ENCODE measurements at regions not wholly inside any gene's neighbourhood (a gene's known extent, or its start where the extent isn't known, plus 50 kb on each side); places are given as distances from the start of the nearest gene placed in this dataset.

DNA sequence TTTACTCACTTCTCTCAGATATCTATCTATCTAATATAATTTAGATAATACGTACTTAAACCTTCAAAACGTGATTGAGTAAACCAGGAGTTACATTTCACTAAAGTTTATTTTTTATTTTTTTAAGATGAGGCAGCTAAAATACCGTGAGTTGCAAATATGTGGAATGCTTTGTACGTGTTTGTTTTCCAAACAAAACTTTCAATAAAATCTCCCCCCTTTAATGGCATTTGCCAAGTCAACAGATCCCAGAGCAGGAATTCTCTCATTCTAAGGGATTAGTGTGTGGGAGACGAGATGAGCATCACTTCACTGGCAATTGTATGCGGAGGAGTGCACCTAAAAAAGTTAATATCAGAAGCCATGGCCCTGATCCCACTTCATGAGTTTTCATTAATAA lies 53.7 kb upstream of the MAGI2 start (continued):
- TF ChIP-seq, protein P1, sequence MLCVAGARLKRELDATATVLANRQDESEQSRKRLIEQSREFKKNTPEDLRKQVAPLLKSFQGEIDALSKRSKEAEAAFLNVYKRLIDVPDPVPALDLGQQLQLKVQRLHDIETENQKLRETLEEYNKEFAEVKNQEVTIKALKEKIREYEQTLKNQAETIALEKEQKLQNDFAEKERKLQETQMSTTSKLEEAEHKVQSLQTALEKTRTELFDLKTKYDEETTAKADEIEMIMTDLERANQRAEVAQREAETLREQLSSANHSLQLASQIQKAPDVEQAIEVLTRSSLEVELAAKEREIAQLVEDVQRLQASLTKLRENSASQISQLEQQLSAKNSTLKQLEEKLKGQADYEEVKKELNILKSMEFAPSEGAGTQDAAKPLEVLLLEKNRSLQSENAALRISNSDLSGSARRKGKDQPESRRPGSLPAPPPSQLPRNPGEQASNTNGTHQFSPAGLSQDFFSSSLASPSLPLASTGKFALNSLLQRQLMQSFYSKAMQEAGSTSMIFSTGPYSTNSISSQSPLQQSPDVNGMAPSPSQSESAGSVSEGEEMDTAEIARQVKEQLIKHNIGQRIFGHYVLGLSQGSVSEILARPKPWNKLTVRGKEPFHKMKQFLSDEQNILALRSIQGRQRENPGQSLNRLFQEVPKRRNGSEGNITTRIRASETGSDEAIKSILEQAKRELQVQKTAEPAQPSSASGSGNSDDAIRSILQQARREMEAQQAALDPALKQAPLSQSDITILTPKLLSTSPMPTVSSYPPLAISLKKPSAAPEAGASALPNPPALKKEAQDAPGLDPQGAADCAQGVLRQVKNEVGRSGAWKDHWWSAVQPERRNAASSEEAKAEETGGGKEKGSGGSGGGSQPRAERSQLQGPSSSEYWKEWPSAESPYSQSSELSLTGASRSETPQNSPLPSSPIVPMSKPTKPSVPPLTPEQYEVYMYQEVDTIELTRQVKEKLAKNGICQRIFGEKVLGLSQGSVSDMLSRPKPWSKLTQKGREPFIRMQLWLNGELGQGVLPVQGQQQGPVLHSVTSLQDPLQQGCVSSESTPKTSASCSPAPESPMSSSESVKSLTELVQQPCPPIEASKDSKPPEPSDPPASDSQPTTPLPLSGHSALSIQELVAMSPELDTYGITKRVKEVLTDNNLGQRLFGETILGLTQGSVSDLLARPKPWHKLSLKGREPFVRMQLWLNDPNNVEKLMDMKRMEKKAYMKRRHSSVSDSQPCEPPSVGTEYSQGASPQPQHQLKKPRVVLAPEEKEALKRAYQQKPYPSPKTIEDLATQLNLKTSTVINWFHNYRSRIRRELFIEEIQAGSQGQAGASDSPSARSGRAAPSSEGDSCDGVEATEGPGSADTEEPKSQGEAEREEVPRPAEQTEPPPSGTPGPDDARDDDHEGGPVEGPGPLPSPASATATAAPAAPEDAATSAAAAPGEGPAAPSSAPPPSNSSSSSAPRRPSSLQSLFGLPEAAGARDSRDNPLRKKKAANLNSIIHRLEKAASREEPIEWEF (IDR thresholded peaks at IDR 0.05; ENCODE audit: insufficient replicate concordance, low read depth, low read length): no peak
- TF ChIP-seq STAT3 (IDR thresholded peaks at IDR 0.05; ENCODE audit: low read depth, low read length): no peak
- TF ChIP-seq ZNF592 (IDR thresholded peaks at IDR 0.05): no peak
